ENCODE measurements at regions not wholly inside any gene's neighbourhood (a gene's known extent, or its start where the extent isn't known, plus 50 kb on each side); places are given as distances from the start of the nearest gene placed in this dataset.
"Not testable (repeated sequence)": the region's sequence is repeated elsewhere in the genome, so short reads cannot be mapped to it uniquely, and the experiment has no call there.

- Histone ChIP-seq H3K4me1 (ENCODE audit: insufficient read depth, low read length) (peaks cover 13% of the 10 kb centered on the region), H3K36me3 (ENCODE audit: insufficient read depth, low read length) (no peaks in the 10 kb centered on the region), H3K9ac (ENCODE audit: low read depth, low read length) (peak overlapping the region; percentile 41), H3K9me3 (ENCODE audit: control insufficient read depth, insufficient read depth, low read length) (peaks cover 2% of the 10 kb centered on the region; the same call in 1 of the 2 replicates)
Observed at GRCh38 chr14:103279142-103280025, 54.7 kb upstream of the EIF5 start.

GRCh38 chr14:103280278-103280928 is 53.6 kb upstream of the EIF5 start:
- peaks cover under 1% of the 10 kb centered on the region; the same call in 1 of the 2 replicates for H3K9me3 ChIP-seq (ENCODE audit: control insufficient read depth, insufficient read depth, low read length)
- H3K36me3 ChIP-seq (ENCODE audit: insufficient read depth, low read length), result no peaks in the 10 kb centered on the region
- H3K9ac ChIP-seq (ENCODE audit: low read depth, low read length), result no peak overlapping the region
- H3K4me1 ChIP-seq (ENCODE audit: insufficient read depth, low read length), result peaks cover 22% of the 10 kb centered on the region

DNA sequence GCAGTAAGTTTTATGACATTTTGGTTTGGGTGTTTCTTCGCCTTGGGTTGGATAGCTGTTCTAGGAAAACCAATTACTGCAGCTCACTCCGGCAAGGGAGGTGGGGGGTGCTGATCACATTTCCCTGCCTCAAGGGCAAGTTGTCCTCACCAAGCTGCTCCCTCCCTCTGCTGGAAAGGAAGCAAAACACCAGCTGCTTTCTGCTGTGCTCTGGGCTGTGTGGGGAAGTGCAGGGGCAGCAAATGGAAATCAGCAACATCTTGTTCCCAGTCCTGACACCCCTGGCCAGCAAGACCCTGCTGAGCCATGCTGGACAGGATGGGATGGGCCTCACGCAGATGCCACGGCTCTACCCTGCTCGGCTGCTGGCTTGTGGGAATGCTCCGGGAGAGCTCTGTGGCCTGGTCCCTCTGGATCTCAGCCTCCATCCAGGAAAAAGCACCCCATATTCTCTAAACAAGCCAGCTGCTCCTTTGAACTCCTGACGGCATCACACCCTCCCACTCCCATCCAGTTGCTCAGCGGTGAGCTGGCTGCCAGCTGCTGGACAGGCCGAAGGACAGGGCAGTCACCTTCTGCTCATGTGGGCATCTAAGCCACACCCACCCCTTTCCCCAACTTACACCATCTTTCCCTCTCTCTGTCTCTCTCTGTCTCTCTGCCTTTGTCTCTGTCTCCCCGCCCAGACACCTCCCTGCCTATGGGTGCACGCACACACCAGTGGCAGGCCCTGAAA is 52.4 kb upstream of the EIF5 start:
- Histone ChIP-seq H3K9me3 (ENCODE audit: control insufficient read depth, insufficient read depth, low read length) (no peaks in the 10 kb centered on the region), H3K4me1 (ENCODE audit: insufficient read depth, low read length) (peaks cover 22% of the 10 kb centered on the region), H3K36me3 (ENCODE audit: insufficient read depth, low read length) (no peaks in the 10 kb centered on the region), H3K9ac (ENCODE audit: low read depth, low read length) (no peak overlapping the region)

DNA sequence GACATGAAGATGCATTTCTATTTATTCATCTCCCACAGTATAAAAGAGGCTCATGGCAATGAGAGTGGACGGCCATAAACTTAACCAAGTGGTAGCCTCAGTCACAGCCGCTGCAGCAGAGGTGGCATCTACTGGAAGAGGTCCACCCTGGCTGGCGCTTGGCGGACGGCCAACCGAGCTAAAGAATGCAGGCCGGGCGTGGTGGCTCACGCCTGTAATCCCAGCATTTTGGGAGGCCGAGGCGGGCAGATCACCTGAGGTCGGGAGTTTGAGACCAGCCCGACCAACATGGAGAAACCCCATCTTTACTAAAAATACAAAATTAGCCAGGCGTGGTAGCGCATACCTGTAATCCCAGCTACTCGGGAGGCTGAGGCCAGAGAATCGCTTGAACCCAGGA is 51.7 kb upstream of the EIF5 start:
- H3K9me3 ChIP-seq (ENCODE audit: control insufficient read depth, insufficient read depth, low read length); H3K9ac ChIP-seq (ENCODE audit: low read depth, low read length); H3K36me3 ChIP-seq (ENCODE audit: insufficient read depth, low read length): not testable (repeated sequence)
- peaks cover 22% of the 10 kb centered on the region for H3K4me1 ChIP-seq (ENCODE audit: insufficient read depth, low read length)

- Histone ChIP-seq H3K9me3 (ENCODE audit: control insufficient read depth, insufficient read depth, low read length) (no peaks in the 10 kb centered on the region), H3K4me1 (ENCODE audit: insufficient read depth, low read length) (peaks cover 22% of the 10 kb centered on the region), H3K36me3 (ENCODE audit: insufficient read depth, low read length) (no peaks in the 10 kb centered on the region), H3K9ac (ENCODE audit: low read depth, low read length) (no peak overlapping the region)
Observed at GRCh38 chr14:103282932-103283331, 51.1 kb upstream of the EIF5 start.

GRCh38 chr14:103283916-103284315 is 50.1 kb upstream of the EIF5 start:
- no peaks in the 10 kb centered on the region for H3K36me3 ChIP-seq (ENCODE audit: insufficient read depth, low read length)
- H3K9ac ChIP-seq (ENCODE audit: low read depth, low read length), result no peak overlapping the region
- H3K9me3 ChIP-seq (ENCODE audit: control insufficient read depth, insufficient read depth, low read length), result no peaks in the 10 kb centered on the region
- peaks cover 22% of the 10 kb centered on the region for H3K4me1 ChIP-seq (ENCODE audit: insufficient read depth, low read length)

All from ES-I3 (cell line).